Body of pancreas (tissue), 4 donors: ENCODE measurements at regions not wholly inside any gene's neighbourhood (a gene's known extent, or its start where the extent isn't known, plus 50 kb on each side); places are given as distances from the start of the nearest gene placed in this dataset.

Source experiments
- ATAC-seq: fragments of 150-250 bp; one replicate; pipeline ENCODE4 v1.9.1; 2016
- DNase-seq, 4 donors: peaks; one replicate each; pipeline ENCODE4 v3.0.0-alpha.2; 2019
- H3K27ac ChIP-seq, 4 donors: fragments of 200-600 bp; sonication (generic); 1 replicate in 3 of 4; 2 replicates in 1 of 4; pipeline versions ENCODE4 v1.5.1 to v1.6.1; 2016 to 2019; ENCODE audit warnings: mild to moderate bottlenecking in 1 of 4, mixed read lengths in 1 of 4, moderate library complexity in 1 of 4
- H3K27me3 ChIP-seq, 2 donors: fragments of 200-600 bp; sonication (generic); one replicate each; pipeline ENCODE4 v1.6.0; 2016; ENCODE audit warnings: mild to moderate bottlenecking in 1 of 2
- H3K36me3 ChIP-seq, 2 donors: fragments of 200-600 bp; sonication (generic); replicated peaks in 1 of 2; 2 replicates each; pipeline ENCODE4 v1.5.1; 2016; ENCODE audit warnings: low read depth in 2 of 2; ENCODE audit not compliant: insufficient read depth in 1 of 2
- H3K4me1 ChIP-seq: fragments of 200-600 bp; sonication (generic); one replicate; pipeline ENCODE4 v1.6.0; 2016
- H3K4me3 ChIP-seq, 2 donors: fragments of 200-600 bp; sonication (generic); 1 replicate in 1 of 2; 2 replicates in 1 of 2; pipeline ENCODE4 v1.5.1; 2016 to 2019
- H3K9me3 ChIP-seq, 3 donors: fragments of 200-600 bp; sonication (generic); 1 replicate in 2 of 3; 2 replicates in 1 of 3; pipeline ENCODE4 v1.5.1; 2016
- CTCF ChIP-seq, 7 experiments: fragments of 450-650 bp in 4 of 7; fragments of 200-600 bp in 3 of 7; sonication (generic) in 3 of 7; IDR thresholded peaks; one replicate each; pipeline ENCODE4 v1.5.1; 2016 to 2019; ENCODE audit warnings: antibody characterized with exemption in 7 of 7
- POLR2A ChIP-seq, 3 donors: fragments of 450-650 bp; IDR thresholded peaks; one replicate each; pipeline ENCODE4 v1.6.1; 2016; ENCODE audit warnings: antibody characterized with exemption in 3 of 3, mild to moderate bottlenecking in 2 of 3
- WGBS, 2 donors: methylation state at CpG; one replicate each; pipeline ENCODE4 v1.1.5; 2017; 5-methylcytosine and 5-hydroxymethylcytosine counted together
- intact Hi-C: fragments of 100-400 bp; cut with DNase I; formaldehyde crosslinking; loops from one replicate; pipeline ENCODE4 v1.15.1; 2023

- Histone ChIP-seq H3K27me3 (no peaks in the 10 kb centered on the region), H3K9me3 (no peaks in the 10 kb centered on the region), H3K36me3 (no peaks in the 10 kb centered on the region), H3K4me1 (no peaks in the 10 kb centered on the region), H3K4me3 (no peak overlapping the region), H3K27ac (no peak overlapping the region)
- intact Hi-C loops, result loop anchor here (10.0 kb wide), 1 partner anchor 707 kb away; the partner anchor contains the start of gene NUAK1
- ATAC-seq (no peak), DNase-seq (no peak)
- no peak for TF ChIP-seq POLR2A (IDR thresholded peaks at IDR 0.05)
- no peak for TF ChIP-seq CTCF (IDR thresholded peaks at IDR 0.05)
Observed at GRCh38 chr12:105427883-105428282, 97.4 kb downstream of the C12orf75 start.

DNA sequence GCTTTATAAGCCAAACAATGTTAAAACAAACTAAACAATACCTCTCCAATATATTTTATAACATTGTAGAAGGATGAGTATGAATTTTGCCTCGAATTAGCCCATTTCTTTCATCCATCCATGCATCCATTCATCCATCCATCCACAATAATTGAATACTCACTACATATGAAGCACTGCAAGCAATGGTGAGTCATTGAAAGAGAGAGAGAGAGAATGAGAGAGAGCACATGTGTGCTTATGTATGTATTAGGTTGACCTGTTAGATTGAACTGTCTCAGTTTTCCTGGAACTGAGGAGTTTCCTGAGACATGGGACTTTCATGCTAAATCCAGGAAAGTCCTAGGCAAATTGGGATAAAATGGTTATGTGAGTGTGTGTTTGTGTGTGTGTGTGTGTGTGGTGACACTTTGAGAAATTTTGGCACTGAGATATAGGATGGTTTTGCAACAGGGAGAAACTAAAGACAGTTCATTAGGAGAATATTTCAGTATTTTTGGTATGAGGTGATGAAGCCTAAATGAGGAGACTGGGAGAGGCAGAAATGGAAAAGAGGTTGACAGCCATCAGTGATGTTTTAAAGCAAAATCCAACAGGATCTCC, 98.4 kb downstream of the C12orf75 start:
- Histone ChIP-seq H3K4me1 (no peaks in the 10 kb centered on the region), H3K27me3 (no peaks in the 10 kb centered on the region), H3K36me3 (no peaks in the 10 kb centered on the region), H3K27ac (no peak overlapping the region), H3K4me3 (no peak overlapping the region), H3K9me3 (no peaks in the 10 kb centered on the region)
- intact Hi-C loops, result loop anchor here (10.0 kb wide), 1 partner anchor 706 kb away; the partner anchor contains the start of gene NUAK1
- ATAC-seq (no peak), DNase-seq (no peak)
- TF ChIP-seq CTCF (IDR thresholded peaks at IDR 0.05) (no peak), POLR2A (IDR thresholded peaks at IDR 0.05) (no peak)
- WGBS, 2 donors, result 61 to 82% methylated on average over 1 of the region's 1 CpG

GRCh38 chr12:105429511-105429910, 99.0 kb downstream of the C12orf75 start:
- ATAC-seq (no peak), DNase-seq (no peak)
- Histone ChIP-seq H3K36me3 (no peaks in the 10 kb centered on the region), H3K9me3 (no peaks in the 10 kb centered on the region), H3K4me3 (no peak overlapping the region), H3K4me1 (no peaks in the 10 kb centered on the region), H3K27ac (no peak overlapping the region), H3K27me3 (no peaks in the 10 kb centered on the region)
- intact Hi-C loops, result loop anchor here (10.0 kb wide), 1 partner anchor 705 kb away; the partner anchor contains the start of gene NUAK1
- 82 to 100% methylated on average over 1 of the region's 1 CpG for WGBS, 2 donors
- TF ChIP-seq POLR2A (IDR thresholded peaks at IDR 0.05), result no peak
- TF ChIP-seq CTCF (IDR thresholded peaks at IDR 0.05), result no peak

- 72 to 79% methylated on average over 2 of the region's 2 CpGs for WGBS, 2 donors
- TF ChIP-seq CTCF (IDR thresholded peaks at IDR 0.05) (no peak), POLR2A (IDR thresholded peaks at IDR 0.05) (no peak)
- DNase-seq (no peak), ATAC-seq (no peak)
- intact Hi-C loops, result no loop called here
- Histone ChIP-seq H3K27ac (no peak overlapping the region), H3K9me3 (no peaks in the 10 kb centered on the region), H3K4me3 (no peak overlapping the region), H3K27me3 (no peaks in the 10 kb centered on the region), H3K4me1 (no peaks in the 10 kb centered on the region), H3K36me3 (no peaks in the 10 kb centered on the region)
Observed at GRCh38 chr12:105431537-105432100, 101.1 kb downstream of the C12orf75 start.

GRCh38 chr12:105433804-105434203, 103.3 kb downstream of the C12orf75 start:
- Histone ChIP-seq H3K27me3 (no peaks in the 10 kb centered on the region), H3K4me1 (no peaks in the 10 kb centered on the region), H3K27ac (no peak overlapping the region), H3K9me3 (no peaks in the 10 kb centered on the region), H3K36me3 (no peaks in the 10 kb centered on the region), H3K4me3 (no peak overlapping the region)
- intact Hi-C loops, result no loop called here
- DNase-seq (no peak), ATAC-seq (no peak)
- TF ChIP-seq POLR2A (IDR thresholded peaks at IDR 0.05) (no peak), CTCF (IDR thresholded peaks at IDR 0.05) (no peak)
